ENCODE measurements at regions not wholly inside any gene's neighbourhood (a gene's known extent, or its start where the extent isn't known, plus 50 kb on each side); places are given as distances from the start of the nearest gene placed in this dataset.

GRCh38 chr1:238135708-238136664 lies 245.3 kb upstream of the ZP4 start:
- TF ChIP-seq CTCF (IDR thresholded peaks at IDR 0.05), result no peak
- TF ChIP-seq POLR2AphosphoS5 (IDR thresholded peaks at IDR 0.05), result no peak

All from upper lobe of left lung (tissue), 4 donors.